ENCODE measurements at regions not wholly inside any gene's neighbourhood (a gene's known extent, or its start where the extent isn't known, plus 50 kb on each side); places are given as distances from the start of the nearest gene placed in this dataset.

DNA sequence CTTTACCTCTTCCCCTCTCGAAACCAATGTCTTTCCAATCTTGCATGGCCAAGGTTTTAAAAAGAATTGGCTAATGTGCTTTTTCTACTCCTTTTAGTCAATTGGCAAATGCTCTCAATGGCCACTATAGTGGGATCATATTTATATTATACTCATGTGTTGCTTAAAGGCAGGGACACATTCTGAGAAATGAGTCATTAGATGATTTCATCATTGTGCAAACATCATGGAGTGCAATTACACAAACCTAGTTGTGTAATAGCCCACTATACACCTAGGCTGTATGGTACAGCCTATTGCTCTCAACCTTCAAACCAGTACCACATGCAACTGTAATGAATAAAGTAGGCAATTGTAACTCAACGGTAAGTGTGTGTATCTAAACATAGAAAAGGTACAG, 180.9 kb downstream of the HS3ST3A1 start (continued):
- no peak for TF ChIP-seq ZIC2 (tag by site-specific recombination; IDR thresholded peaks at IDR 0.05)
- no peak for TF ChIP-seq ZNF248 (tag by site-specific recombination; IDR thresholded peaks at IDR 0.05)
- TF ChIP-seq ZNF26 (tag by site-specific recombination; IDR thresholded peaks at IDR 0.05): no peak
- no peak for TF ChIP-seq ZSCAN5A (tag by site-specific recombination; IDR thresholded peaks at IDR 0.05)
- no peak for TF ChIP-seq ZNF302 (tag by site-specific recombination; IDR thresholded peaks at IDR 0.05; ENCODE audit: low read depth)
- TF ChIP-seq GLIS2 (tag by site-specific recombination; IDR thresholded peaks at IDR 0.05): no peak
- TF ChIP-seq ZNF140 (tag by site-specific recombination; IDR thresholded peaks at IDR 0.05): no peak
- no peak for TF ChIP-seq ZBTB8A (tag by site-specific recombination; IDR thresholded peaks at IDR 0.05)
- peak; percentile 84; the same call in 1 of the 2 replicates for TF ChIP-seq ZSCAN23 (tag by site-specific recombination; IDR thresholded peaks at IDR 0.05)
- TF ChIP-seq, protein P1, sequence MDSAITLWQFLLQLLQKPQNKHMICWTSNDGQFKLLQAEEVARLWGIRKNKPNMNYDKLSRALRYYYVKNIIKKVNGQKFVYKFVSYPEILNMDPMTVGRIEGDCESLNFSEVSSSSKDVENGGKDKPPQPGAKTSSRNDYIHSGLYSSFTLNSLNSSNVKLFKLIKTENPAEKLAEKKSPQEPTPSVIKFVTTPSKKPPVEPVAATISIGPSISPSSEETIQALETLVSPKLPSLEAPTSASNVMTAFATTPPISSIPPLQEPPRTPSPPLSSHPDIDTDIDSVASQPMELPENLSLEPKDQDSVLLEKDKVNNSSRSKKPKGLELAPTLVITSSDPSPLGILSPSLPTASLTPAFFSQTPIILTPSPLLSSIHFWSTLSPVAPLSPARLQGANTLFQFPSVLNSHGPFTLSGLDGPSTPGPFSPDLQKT (IDR thresholded peaks at IDR 0.05; ENCODE audit: borderline replicate concordance, low read depth, low read length): no peak
- no peak for TF ChIP-seq ZBTB17 (tag by site-specific recombination; IDR thresholded peaks at IDR 0.05)
- TF ChIP-seq ZFP37 (tag by site-specific recombination; IDR thresholded peaks at IDR 0.05): no peak
- no peak for TF ChIP-seq SCRT1 (tag by site-specific recombination; IDR thresholded peaks at IDR 0.05; ENCODE audit: borderline replicate concordance)
- TF ChIP-seq ZNF324 (tag by site-specific recombination; IDR thresholded peaks at IDR 0.05): peak; percentile 92
- no peak for TF ChIP-seq ZNF48 (tag by site-specific recombination; IDR thresholded peaks at IDR 0.05)
- TF ChIP-seq ZEB2 (tag by site-specific recombination; IDR thresholded peaks at IDR 0.05): peak; percentile 82
- TF ChIP-seq ZNF19 (tag by site-specific recombination; IDR thresholded peaks at IDR 0.05; ENCODE audit: low read depth): no peak
- TF ChIP-seq, protein P2, sequence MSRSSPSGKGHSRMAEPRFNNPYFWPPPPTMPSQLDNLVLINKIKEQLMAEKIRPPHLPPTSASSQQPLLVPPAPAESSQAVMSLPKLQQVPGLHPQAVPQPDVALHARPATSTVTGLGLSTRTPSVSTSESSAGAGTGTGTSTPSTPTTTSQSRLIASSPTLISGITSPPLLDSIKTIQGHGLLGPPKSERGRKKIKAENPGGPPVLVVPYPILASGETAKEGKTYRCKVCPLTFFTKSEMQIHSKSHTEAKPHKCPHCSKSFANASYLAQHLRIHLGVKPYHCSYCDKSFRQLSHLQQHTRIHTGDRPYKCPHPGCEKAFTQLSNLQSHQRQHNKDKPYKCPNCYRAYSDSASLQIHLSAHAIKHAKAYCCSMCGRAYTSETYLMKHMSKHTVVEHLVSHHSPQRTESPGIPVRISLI (tag by site-specific recombination; IDR thresholded peaks at IDR 0.05): no peak
- no peak for TF ChIP-seq IKZF3 (tag by site-specific recombination; IDR thresholded peaks at IDR 0.05)
- TF ChIP-seq ZFP69B (tag by site-specific recombination; IDR thresholded peaks at IDR 0.05): no peak; the same call in 1 of the 2 replicates
- no peak for TF ChIP-seq ZNF391 (tag by site-specific recombination; IDR thresholded peaks at IDR 0.05; ENCODE audit: borderline replicate concordance, low read depth)
- no peak for TF ChIP-seq ZNF239 (tag by site-specific recombination; IDR thresholded peaks at IDR 0.05)
- no peak for TF ChIP-seq ZNF621 (tag by site-specific recombination; IDR thresholded peaks at IDR 0.05)
- peak; percentile 20; the same call in 1 of the 2 replicates for TF ChIP-seq ZNF335 (tag by site-specific recombination; conservative IDR thresholded peaks at IDR 0.05)
- no peak for TF ChIP-seq KLF16 (tag by site-specific recombination; IDR thresholded peaks at IDR 0.05)
- TF ChIP-seq ZNF169 (tag by site-specific recombination; IDR thresholded peaks at IDR 0.05): no peak
- TF ChIP-seq FEZF1 (tag by site-specific recombination; IDR thresholded peaks at IDR 0.05): no peak
- 0 out of 2 replicates have a peak, but pooled peaks have one; percentile 38 for TF ChIP-seq ZNF366 (tag by site-specific recombination; conservative IDR thresholded peaks at IDR 0.05)
- TF ChIP-seq ZNF580 (tag by site-specific recombination; IDR thresholded peaks at IDR 0.05): no peak
- TF ChIP-seq, protein P3, sequence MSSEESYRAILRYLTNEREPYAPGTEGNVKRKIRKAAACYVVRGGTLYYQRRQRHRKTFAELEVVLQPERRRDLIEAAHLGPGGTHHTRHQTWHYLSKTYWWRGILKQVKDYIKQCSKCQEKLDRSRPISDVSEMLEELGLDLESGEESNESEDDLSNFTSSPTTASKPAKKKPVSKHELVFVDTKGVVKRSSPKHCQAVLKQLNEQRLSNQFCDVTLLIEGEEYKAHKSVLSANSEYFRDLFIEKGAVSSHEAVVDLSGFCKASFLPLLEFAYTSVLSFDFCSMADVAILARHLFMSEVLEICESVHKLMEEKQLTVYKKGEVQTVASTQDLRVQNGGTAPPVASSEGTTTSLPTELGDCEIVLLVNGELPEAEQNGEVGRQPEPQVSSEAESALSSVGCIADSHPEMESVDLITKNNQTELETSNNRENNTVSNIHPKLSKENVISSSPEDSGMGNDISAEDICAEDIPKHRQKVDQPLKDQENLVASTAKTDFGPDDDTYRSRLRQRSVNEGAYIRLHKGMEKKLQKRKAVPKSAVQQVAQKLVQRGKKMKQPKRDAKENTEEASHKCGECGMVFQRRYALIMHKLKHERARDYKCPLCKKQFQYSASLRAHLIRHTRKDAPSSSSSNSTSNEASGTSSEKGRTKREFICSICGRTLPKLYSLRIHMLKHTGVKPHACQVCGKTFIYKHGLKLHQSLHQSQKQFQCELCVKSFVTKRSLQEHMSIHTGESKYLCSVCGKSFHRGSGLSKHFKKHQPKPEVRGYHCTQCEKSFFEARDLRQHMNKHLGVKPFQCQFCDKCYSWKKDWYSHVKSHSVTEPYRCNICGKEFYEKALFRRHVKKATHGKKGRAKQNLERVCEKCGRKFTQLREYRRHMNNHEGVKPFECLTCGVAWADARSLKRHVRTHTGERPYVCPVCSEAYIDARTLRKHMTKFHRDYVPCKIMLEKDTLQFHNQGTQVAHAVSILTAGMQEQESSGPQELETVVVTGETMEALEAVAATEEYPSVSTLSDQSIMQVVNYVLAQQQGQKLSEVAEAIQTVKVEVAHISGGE (tag by site-specific recombination; conservative IDR thresholded peaks at IDR 0.05; ENCODE audit: low read depth): no peak
- no peak for TF ChIP-seq ZNF529 (tag by site-specific recombination; IDR thresholded peaks at IDR 0.05; ENCODE audit: insufficient replicate concordance)
- TF ChIP-seq, protein P4, sequence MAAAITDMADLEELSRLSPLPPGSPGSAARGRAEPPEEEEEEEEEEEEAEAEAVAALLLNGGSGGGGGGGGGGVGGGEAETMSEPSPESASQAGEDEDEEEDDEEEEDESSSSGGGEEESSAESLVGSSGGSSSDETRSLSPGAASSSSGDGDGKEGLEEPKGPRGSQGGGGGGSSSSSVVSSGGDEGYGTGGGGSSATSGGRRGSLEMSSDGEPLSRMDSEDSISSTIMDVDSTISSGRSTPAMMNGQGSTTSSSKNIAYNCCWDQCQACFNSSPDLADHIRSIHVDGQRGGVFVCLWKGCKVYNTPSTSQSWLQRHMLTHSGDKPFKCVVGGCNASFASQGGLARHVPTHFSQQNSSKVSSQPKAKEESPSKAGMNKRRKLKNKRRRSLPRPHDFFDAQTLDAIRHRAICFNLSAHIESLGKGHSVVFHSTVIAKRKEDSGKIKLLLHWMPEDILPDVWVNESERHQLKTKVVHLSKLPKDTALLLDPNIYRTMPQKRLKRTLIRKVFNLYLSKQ (tag by site-specific recombination; IDR thresholded peaks at IDR 0.05; ENCODE audit: borderline replicate concordance): no peak
